ENCODE measurements at regions not wholly inside any gene's neighbourhood (a gene's known extent, or its start where the extent isn't known, plus 50 kb on each side); places are given as distances from the start of the nearest gene placed in this dataset.

- TF ChIP-seq TAF1 (IDR thresholded peaks at IDR 0.05; ENCODE audit: low read depth) (no peak), RAD21 (IDR thresholded peaks at IDR 0.05; ENCODE audit: low read depth) (no peak), REST (IDR thresholded peaks at IDR 0.05; ENCODE audit: low read depth) (no peak), CREB1 (IDR thresholded peaks at IDR 0.05; ENCODE audit: low read depth) (no peak), MAX (IDR thresholded peaks at IDR 0.05) (no peak), NFIC (IDR thresholded peaks at IDR 0.05) (no peak), YY1 (IDR thresholded peaks at IDR 0.05; ENCODE audit: low read depth) (no peak), EP300 (IDR thresholded peaks at IDR 0.05; ENCODE audit: borderline replicate concordance) (no peak), CEBPB (IDR thresholded peaks at IDR 0.05) (no peak), TEAD4 (IDR thresholded peaks at IDR 0.05) (no peak), EGR1 (IDR thresholded peaks at IDR 0.05) (no peak)
These were observed 109.8 kb upstream of the PALS2 start for GRCh38 chr7:24463474-24463873.

Data from Ishikawa (cell line).